ENCODE measurements at regions not wholly inside any gene's neighbourhood (a gene's known extent, or its start where the extent isn't known, plus 50 kb on each side); places are given as distances from the start of the nearest gene placed in this dataset.
"Not testable (repeated sequence)": the region's sequence is repeated elsewhere in the genome, so short reads cannot be mapped to it uniquely, and the experiment has no call there.

DNA sequence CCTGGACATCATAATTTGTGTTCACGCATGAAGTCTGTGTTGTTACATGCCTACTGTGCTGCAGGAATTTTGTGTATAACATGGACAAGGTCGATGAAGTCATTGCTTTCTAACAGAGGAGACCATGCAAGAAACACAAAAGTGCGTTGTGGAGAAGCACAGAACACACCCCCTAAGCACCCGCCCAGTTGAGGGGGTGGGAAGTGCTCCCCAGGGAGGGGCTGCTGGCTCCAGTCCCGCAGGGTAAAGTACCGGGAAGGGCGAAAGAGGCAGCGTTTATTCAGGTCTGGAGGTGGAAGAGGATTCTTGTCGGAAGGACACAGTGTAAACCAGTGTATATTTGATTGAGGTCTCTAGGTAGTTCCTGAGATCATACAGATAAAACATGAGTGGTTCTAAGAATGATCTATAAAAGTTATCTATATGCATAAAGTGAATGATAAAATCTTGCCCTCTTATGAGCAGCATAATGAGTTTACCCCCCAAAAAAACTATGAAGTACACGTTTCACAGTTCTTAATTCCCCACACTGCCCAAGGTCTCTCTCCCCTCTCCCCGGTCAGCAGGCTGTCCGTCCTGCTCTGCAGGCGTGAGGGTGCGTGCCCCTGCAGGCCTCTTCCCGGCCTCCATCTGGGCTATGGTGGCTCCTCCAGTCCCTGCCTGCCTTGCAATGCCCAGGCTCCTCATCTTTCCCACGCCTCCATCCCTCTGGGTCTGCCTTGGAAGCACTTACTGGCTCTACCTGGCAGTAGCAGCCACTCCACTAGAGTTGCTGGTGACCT is 159.7 kb downstream of the THBS2 start:
- peaks cover 23% of the 10 kb centered on the region for H3K9me3 Mint-ChIP-seq
- intact Hi-C loops (cut with micrococcal nuclease), result no loop called here
- CTCF ChIA-PET, result no interaction called here

DNA sequence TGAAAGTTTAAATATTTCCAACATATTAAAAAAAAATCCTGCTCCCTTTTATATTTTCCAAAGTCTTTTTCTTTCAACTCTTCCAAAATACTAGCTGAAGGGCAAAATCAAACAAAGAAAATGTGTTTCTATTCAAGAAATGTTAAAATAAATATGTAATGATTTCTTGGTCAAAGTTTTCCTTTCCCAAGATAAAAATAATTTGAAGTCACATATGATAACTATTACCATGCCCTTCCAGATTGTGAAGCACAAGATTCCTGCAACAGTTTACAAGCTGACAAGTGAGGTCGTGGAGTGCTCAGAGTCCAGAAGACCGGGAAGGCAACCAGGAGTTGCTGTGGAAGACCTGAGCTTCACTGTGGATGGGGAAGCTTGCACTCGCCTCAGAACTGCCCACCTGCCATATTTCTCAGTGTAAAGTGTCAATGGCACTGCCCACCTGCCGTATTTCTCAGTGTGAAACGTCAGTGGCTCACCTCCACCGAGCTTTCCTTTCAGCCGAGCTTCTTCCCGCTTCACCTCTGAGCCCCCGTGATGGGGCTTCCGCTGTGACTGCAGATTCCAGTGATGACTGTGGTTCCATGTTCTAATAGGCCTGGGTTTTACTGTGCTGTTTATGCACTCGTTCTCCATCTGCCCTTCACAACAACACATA is 160.5 kb downstream of the THBS2 start:
- Mint-ChIP-seq H3K9me3 (peaks cover 23% of the 10 kb centered on the region), H3K4me1 (ENCODE audit: low read depth) (no peaks in the 10 kb centered on the region)

More for the DNA sequence above, 159.7 kb downstream of the THBS2 start:
- POLR2A ChIA-PET, result no interaction called here
- peaks cover 1% of the 10 kb centered on the region for H3K27me3 Mint-ChIP-seq
- no peaks in the 10 kb centered on the region for H3K4me1 Mint-ChIP-seq (ENCODE audit: low read depth)
- DNase-seq, result no peak
- H3K36me3 Mint-ChIP-seq, result peaks cover 3% of the 10 kb centered on the region
- H3K4me3 Mint-ChIP-seq, result no peak overlapping the region
- no peak overlapping the region for H3K27ac Mint-ChIP-seq

DNA sequence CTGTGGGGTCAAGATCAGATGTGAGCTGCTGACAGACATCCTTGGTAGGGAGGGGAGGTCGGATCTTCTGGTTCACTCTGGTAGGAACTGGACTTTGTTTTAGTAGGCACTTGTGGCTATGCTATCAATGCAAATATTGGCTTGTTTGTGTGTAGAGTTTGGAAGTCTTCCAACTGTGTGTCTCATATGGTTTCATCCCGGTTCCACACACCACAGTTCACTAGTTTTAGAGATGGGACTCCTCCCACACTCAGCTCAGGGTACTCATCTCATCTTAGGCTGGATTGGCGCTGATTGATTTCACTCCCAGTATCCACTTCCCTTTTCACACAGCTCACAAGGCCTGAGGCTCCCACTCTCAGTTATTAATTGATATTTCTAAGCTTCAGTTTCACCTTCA is 161.3 kb downstream of the THBS2 start:
- intact Hi-C loops (cut with micrococcal nuclease), result no loop called here
- no peaks in the 10 kb centered on the region for H3K4me1 Mint-ChIP-seq (ENCODE audit: low read depth)
- peaks cover 3% of the 10 kb centered on the region for H3K36me3 Mint-ChIP-seq
- H3K27ac Mint-ChIP-seq, result no peak overlapping the region
- H3K4me3 Mint-ChIP-seq, result no peak overlapping the region
- ChIA-PET CTCF (no interaction called here), POLR2A (no interaction called here)
- H3K27me3 Mint-ChIP-seq, result no peaks in the 10 kb centered on the region
- DNase-seq, result no peak
- H3K9me3 Mint-ChIP-seq, result peaks cover 23% of the 10 kb centered on the region

More for the DNA sequence above, 160.5 kb downstream of the THBS2 start:
- H3K4me3 Mint-ChIP-seq, result no peak overlapping the region
- peaks cover 1% of the 10 kb centered on the region for H3K27me3 Mint-ChIP-seq
- intact Hi-C loops (cut with micrococcal nuclease), result no loop called here
- peaks cover 3% of the 10 kb centered on the region for H3K36me3 Mint-ChIP-seq
- CTCF ChIA-PET, result no interaction called here
- POLR2A ChIA-PET, result no interaction called here
- DNase-seq, result no peak
- no peak overlapping the region for H3K27ac Mint-ChIP-seq

DNA sequence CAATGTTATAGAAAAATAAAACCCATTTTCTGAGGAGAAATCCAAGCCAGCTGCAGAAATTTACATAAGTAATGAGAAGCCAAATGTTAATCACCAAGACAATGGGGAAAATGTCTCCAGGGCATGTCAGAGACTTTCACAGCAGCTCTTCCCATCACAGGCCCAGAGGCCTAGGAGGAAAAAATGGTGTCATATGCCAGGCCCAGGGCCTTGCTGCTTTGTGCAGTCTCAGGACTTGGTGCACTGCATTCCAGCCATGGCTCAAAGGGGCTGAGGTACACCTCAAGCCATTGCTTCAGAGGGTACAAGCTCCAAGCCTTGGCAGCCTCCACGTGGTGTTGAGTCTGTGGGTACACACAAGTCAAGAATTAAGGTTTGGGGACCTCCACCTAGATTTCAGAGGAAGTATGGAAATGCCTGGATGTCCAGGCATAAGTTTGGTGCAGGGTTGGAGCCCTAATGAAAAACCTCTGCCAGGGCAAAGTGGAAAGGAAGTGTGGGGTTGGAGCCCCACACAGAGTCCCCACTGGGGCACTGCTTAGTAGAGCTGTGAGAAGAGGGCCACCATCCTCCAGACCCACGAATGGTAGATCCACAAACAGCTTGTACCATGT is 163.0 kb downstream of the THBS2 start:
- H3K27me3 Mint-ChIP-seq; H3K36me3 Mint-ChIP-seq; intact Hi-C loops (cut with micrococcal nuclease); POLR2A ChIA-PET; H3K4me1 Mint-ChIP-seq (ENCODE audit: low read depth); DNase-seq; H3K4me3 Mint-ChIP-seq; CTCF ChIA-PET; H3K27ac Mint-ChIP-seq: not testable (repeated sequence)
- H3K9me3 Mint-ChIP-seq, result peaks cover 23% of the 10 kb centered on the region

DNA sequence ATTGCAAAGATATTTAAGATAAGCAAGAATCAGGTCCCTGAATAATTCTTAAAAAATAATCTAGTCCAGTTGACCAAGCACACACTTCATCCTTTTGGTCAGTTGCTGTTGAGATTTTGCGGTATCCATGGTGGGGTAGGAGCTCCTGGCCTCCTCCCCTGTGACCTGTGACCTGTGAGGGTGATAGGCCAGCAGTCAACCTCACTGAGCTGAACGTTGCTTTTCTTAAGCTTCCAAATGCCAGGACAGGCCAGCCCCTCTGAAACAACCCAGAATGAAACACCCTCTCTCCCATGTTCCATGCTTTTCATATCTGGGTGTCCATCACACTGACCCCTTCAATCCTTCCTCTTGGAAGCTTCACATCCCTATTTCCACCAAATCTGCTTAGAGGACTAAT is 164.9 kb downstream of the THBS2 start:
- POLR2A ChIA-PET, result no interaction called here
- H3K4me3 Mint-ChIP-seq, result no peak overlapping the region

DNA sequence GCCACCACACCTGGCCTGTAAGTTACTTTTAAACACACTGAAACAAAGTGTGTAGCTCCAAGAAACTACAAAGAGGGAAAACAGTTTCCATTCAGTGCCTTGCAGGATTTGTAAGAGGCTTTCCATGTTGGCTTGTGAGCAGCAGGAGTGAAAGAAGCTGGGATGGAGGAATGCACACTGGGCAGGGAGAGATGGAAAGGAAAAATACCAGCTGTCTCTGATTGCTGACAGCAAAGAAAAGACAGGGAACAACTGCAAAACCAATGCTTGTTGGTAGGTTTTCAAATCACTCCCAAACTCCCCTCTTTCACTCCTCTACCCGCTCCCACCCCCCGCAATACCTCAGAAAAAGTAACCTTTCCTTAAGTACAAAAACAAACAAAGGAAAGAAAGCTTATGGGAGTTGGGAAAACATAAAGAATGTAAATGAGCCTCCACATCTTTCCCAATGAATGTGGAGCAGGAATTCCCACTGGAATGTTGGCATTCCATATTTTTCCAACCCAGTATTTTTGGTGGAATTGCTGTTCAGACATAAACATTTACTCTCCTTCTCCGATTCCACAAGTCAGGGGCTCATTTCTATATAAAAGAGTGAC is 166.1 kb downstream of the THBS2 start:
- CTCF ChIA-PET, result no interaction called here
- no peaks in the 10 kb centered on the region for H3K4me1 Mint-ChIP-seq (ENCODE audit: low read depth)
- H3K36me3 Mint-ChIP-seq, result peaks cover 3% of the 10 kb centered on the region
- POLR2A ChIA-PET, result no interaction called here
- H3K9me3 Mint-ChIP-seq, result peaks cover 23% of the 10 kb centered on the region
- H3K4me3 Mint-ChIP-seq, result no peak overlapping the region
- no peak for DNase-seq
- H3K27me3 Mint-ChIP-seq, result no peaks in the 10 kb centered on the region
- H3K27ac Mint-ChIP-seq, result no peak overlapping the region
- intact Hi-C loops (cut with micrococcal nuclease), result no loop called here

More for the DNA sequence above, 164.9 kb downstream of the THBS2 start:
- peaks cover 3% of the 10 kb centered on the region for H3K36me3 Mint-ChIP-seq
- no peak overlapping the region for H3K27ac Mint-ChIP-seq
- no peaks in the 10 kb centered on the region for H3K27me3 Mint-ChIP-seq
- intact Hi-C loops (cut with micrococcal nuclease), result no loop called here
- H3K9me3 Mint-ChIP-seq, result peaks cover 23% of the 10 kb centered on the region
- no peak for DNase-seq
- H3K4me1 Mint-ChIP-seq (ENCODE audit: low read depth), result no peaks in the 10 kb centered on the region
- CTCF ChIA-PET, result no interaction called here

DNA sequence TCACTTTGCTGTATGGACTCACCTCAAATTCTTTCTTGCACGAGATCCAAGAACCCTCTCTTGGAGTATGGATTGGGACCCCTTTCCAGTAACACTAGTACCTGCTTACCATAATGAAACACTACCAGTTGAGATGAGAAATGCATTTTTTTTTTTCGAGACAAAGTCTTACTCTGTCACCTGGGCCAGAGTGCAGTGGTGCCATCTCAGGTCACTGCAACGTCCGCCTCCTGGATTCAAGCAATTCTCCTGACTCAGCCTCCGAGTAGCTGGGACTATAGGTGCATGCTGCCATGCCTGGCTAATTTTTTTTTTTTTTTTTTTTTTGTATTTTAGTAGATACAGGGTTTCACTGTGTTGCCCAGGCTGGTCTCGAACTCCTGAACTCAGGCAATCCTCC is 167.0 kb downstream of the THBS2 start:
- H3K4me3 Mint-ChIP-seq; H3K36me3 Mint-ChIP-seq; DNase-seq; intact Hi-C loops (cut with micrococcal nuclease); CTCF ChIA-PET; H3K27ac Mint-ChIP-seq; H3K27me3 Mint-ChIP-seq; H3K4me1 Mint-ChIP-seq (ENCODE audit: low read depth); POLR2A ChIA-PET: not testable (repeated sequence)
- H3K9me3 Mint-ChIP-seq, result peaks cover 18% of the 10 kb centered on the region

DNA sequence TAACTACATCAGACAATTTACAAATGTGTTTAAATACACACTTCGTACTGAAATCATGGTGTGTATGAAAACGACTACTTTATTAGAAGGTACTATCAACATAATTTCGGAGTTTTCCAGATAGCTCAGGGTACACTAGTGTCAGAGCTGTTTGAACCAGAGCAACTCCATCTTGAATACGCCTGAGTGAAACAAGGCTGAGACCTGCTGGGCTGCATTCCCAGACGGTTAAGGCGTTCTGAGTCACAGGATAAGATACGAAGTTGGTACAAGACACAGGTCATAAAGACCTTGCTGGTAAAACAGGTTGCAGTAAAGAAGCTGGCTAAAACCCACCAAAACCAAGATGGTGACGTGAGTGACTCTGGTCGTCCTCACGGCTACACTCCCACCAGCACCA is 167.6 kb downstream of the THBS2 start:
- no peaks in the 10 kb centered on the region for H3K4me1 Mint-ChIP-seq (ENCODE audit: low read depth)
- H3K27me3 Mint-ChIP-seq, result no peaks in the 10 kb centered on the region
- no peak overlapping the region for H3K27ac Mint-ChIP-seq
- peaks cover 14% of the 10 kb centered on the region for H3K9me3 Mint-ChIP-seq
- no peak overlapping the region for H3K4me3 Mint-ChIP-seq
- DNase-seq, result no peak
- ChIA-PET CTCF (no interaction called here), POLR2A (no interaction called here)
- peaks cover 3% of the 10 kb centered on the region for H3K36me3 Mint-ChIP-seq
- intact Hi-C loops (cut with micrococcal nuclease), result no loop called here

DNA sequence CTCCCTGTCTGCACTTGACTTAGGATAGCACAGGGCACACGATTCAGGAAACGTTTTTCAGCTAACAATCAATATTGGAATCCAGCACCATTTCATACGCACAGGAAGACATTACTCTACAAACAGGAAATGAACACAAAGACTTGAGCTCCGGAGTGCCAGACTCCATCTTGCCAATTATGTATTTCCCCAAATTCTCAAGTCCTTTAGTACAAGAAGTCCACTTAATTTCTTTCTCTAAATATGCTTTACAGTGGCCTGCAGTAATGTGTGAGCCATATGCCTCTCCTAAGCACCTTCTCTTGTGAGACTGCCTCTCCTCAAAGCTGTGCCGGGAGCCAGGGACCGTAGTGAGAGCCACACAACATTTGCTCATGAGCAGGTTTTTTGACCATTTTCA is 168.2 kb downstream of the THBS2 start:
- ChIA-PET CTCF (no interaction called here), POLR2A (no interaction called here)
- Mint-ChIP-seq H3K36me3 (peaks cover under 1% of the 10 kb centered on the region), H3K27me3 (no peaks in the 10 kb centered on the region), H3K27ac (no peak overlapping the region), H3K9me3 (peaks cover 9% of the 10 kb centered on the region), H3K4me1 (ENCODE audit: low read depth) (no peaks in the 10 kb centered on the region), H3K4me3 (no peak overlapping the region)
- DNase-seq, result no peak
- intact Hi-C loops (cut with micrococcal nuclease), result no loop called here

DNA sequence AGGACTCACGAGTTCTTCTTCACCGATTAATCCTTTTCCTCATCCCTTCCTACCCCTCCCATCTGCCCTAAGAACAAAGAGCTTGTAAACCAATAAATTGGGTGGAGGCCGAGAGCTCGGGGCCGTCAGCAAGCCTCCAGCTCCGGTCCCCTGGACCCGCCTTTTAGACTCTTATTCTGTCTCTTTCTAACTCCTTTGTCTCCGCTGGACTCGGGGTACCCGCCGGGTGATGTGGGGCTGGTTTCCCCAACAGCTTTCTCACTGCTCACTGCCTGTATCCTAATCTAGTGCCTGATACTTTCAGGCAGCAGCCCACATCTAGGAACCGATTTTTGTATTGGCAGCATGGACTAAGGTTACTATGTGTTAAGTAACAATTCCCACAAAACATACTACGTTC is 169.1 kb downstream of the THBS2 start:
- H3K9me3 Mint-ChIP-seq, POLR2A ChIA-PET, H3K27me3 Mint-ChIP-seq: not testable (repeated sequence)

DNA sequence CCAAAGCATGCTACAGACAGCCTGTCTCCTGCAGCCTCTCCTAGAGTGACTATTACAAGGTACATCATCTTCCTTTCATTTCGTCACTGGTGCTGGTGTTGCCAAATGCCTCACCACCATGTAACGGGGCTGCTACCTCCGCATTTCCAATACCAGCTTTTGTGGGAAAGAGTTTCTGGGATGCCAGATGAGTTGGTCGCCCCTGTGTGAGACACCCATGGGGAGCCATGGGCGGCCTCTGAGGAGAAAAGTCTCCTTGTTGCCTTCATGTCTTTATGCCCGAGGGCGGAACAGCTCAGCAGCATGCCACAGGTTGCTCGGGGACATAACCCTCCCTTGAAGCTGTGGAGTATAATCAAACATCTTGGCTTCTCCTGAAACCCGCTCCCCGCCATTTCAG is 169.6 kb downstream of the THBS2 start:
- ChIA-PET CTCF (no interaction called here), POLR2A (no interaction called here)
- intact Hi-C loops (cut with micrococcal nuclease), result no loop called here
- Mint-ChIP-seq H3K4me1 (ENCODE audit: low read depth) (no peaks in the 10 kb centered on the region), H3K27me3 (no peaks in the 10 kb centered on the region), H3K36me3 (no peaks in the 10 kb centered on the region), H3K4me3 (no peak overlapping the region), H3K27ac (no peak overlapping the region), H3K9me3 (no peaks in the 10 kb centered on the region)
- DNase-seq, result no peak

More for the DNA sequence above, 169.1 kb downstream of the THBS2 start:
- DNase-seq; CTCF ChIA-PET; H3K4me1 Mint-ChIP-seq (ENCODE audit: low read depth); H3K4me3 Mint-ChIP-seq; H3K36me3 Mint-ChIP-seq; intact Hi-C loops (cut with micrococcal nuclease); H3K27ac Mint-ChIP-seq: not testable (repeated sequence)

DNA sequence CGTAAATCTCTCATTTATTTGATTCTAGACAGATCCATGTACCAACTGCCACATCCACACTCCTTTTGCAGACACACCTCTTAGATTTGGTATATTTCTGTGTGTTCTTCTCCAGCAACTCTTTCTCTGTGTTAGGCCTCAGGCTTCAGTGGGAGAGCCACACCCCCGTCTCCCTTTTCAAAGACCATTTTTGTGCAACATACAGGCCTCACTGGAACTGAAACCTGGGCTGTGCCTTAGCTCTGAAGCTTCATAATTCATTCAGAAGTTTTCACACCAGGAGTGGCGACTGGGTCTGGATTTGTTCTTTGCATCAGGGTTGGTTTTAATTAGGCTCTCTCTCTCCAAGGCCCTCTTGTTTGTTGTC is 170.2 kb downstream of the THBS2 start:
- H3K36me3 Mint-ChIP-seq, result no peaks in the 10 kb centered on the region
- H3K27me3 Mint-ChIP-seq, result no peaks in the 10 kb centered on the region
- DNase-seq, result no peak
- no peaks in the 10 kb centered on the region for H3K4me1 Mint-ChIP-seq (ENCODE audit: low read depth)
- intact Hi-C loops (cut with micrococcal nuclease), result no loop called here
- H3K27ac Mint-ChIP-seq, result no peak overlapping the region
- POLR2A ChIA-PET, result no interaction called here
- H3K9me3 Mint-ChIP-seq, result no peaks in the 10 kb centered on the region
- no peak overlapping the region for H3K4me3 Mint-ChIP-seq
- CTCF ChIA-PET, result no interaction called here

Data from activated CD4-positive, alpha-beta memory T cell treated with anti-CD3 and anti-CD28 coated beads for 36 hours (primary cell).